K562 (cell line): ENCODE measurements at regions not wholly inside any gene's neighbourhood (a gene's known extent, or its start where the extent isn't known, plus 50 kb on each side); places are given as distances from the start of the nearest gene placed in this dataset.

Experiments used
- ATAC-seq: fragments of 200-7000 bp; cut with Tn5 transposase; 3 replicates; pipeline ENCODE4 v1.9.1; 2020; ENCODE audit warnings: moderate library complexity
- BruUV-seq: library from RNA; stranded (reverse); fragments of 400-500 nt; replicated peaks from 2 replicates; lab custom pipeline; 2021; lab: Mats Ljungman, UMichigan
- CTCF ChIA-PET: fragments of 300-600 bp; formaldehyde crosslinking; extraction: SDS; loops from one replicate; lab custom pipeline; 2021; ENCODE audit warnings: low intra/inter-chr PET ratio; lab: Yijun Ruan, JAX
- POLR2A ChIA-PET: fragments of 300-600, 350-650 bp; sonication (Branson Sonifier 250); formaldehyde crosslinking; extraction: SDS; loops from one replicate; lab custom pipeline; 2021; ENCODE audit warnings: antibody characterized with exemption, inconsistent platforms; lab: Yijun Ruan, JAX
- DNase-seq, 4 experiments: peaks; one replicate each; pipeline versions ENCODE4 v3.0.0 to v3.0.0-alpha.2; 2011 to 2018; ENCODE audit warnings: low spot score in 3 of 4, mixed read lengths in 3 of 4; ENCODE audit errors: extremely low read depth in 1 of 4
- FAIRE-seq: peaks from 2 replicates; lab custom pipeline; 2011; peaks lifted over from hg19 to GRCh38; lab: Jason Lieb, UNC
- H2AFZ ChIP-seq: 2 replicates; pipeline ENCODE4 v1.6.0; 2011; ENCODE audit warnings: low read depth, low read length, control low read depth, inconsistent platforms
- H3K27ac ChIP-seq: fragments of 200-600 bp; 3 replicates; pipeline ENCODE4 v1.8.0; 2011; ENCODE audit warnings: low read depth, mild to moderate bottlenecking, control low read depth, inconsistent platforms, low read length, moderate library complexity, mixed read lengths; ENCODE audit errors: extremely low read depth
- H3K27me3 ChIP-seq, 2 experiments: fragments of 300-600 bp in 1 of 2; 2 replicates in 1 of 2; 3 replicates in 1 of 2; pipeline versions ENCODE4 v1.6.0 to v1.8.0; 2011; ENCODE audit warnings: inconsistent platforms in 2 of 2, low read length in 2 of 2, mild to moderate bottlenecking in 1 of 2, mixed read lengths in 1 of 2, moderate library complexity in 1 of 2; ENCODE audit not compliant: control insufficient read depth in 2 of 2, insufficient read depth in 2 of 2
- H3K36me3 ChIP-seq: fragments of 300-600 bp; 3 replicates; pipeline ENCODE4 v1.8.0; 2011; ENCODE audit warnings: mild to moderate bottlenecking, low read length, inconsistent platforms; ENCODE audit not compliant: control insufficient read depth, insufficient read depth
- H3K4me1 ChIP-seq, 2 experiments: fragments of 200-600 bp in 1 of 2; replicated peaks in 1 of 2; 2 replicates in 1 of 2; 3 replicates in 1 of 2; pipeline versions ENCODE4 v1.5.1 to v1.8.0; 2011; ENCODE audit warnings: inconsistent platforms in 2 of 2, low read length in 2 of 2, mild to moderate bottlenecking in 1 of 2, mixed read lengths in 1 of 2, moderate library complexity in 1 of 2; ENCODE audit not compliant: control insufficient read depth in 2 of 2, insufficient read depth in 2 of 2
- H3K4me2 ChIP-seq: 2 replicates; pipeline ENCODE4 v1.6.1; 2011; ENCODE audit warnings: low read length, control low read depth, inconsistent platforms, mixed read lengths; ENCODE audit not compliant: insufficient read depth
- H3K4me3 ChIP-seq: fragments of 200-600 bp; sonication (generic), shearing (Covaris generic); 2 replicates; pipeline ENCODE4 v1.5.1; 2016; ENCODE audit warnings: control low read depth, inconsistent platforms
- H3K79me2 ChIP-seq: fragments of 200-600 bp; 3 replicates; pipeline ENCODE4 v1.8.0; 2011; ENCODE audit warnings: low read length, inconsistent platforms; ENCODE audit not compliant: control insufficient read depth, insufficient read depth
- H3K9ac ChIP-seq, 2 experiments: 2 replicates each; pipeline versions ENCODE4 v1.6.0 to v1.6.1; 2011; ENCODE audit warnings: low read depth in 2 of 2, low read length in 2 of 2, control low read depth in 1 of 2, inconsistent platforms in 1 of 2, mild to moderate bottlenecking in 1 of 2, mixed read lengths in 1 of 2; ENCODE audit not compliant: insufficient read depth in 1 of 2
- H3K9me1 ChIP-seq: one replicate; pipeline ENCODE4 v1.6.0; 2011; ENCODE audit warnings: inconsistent platforms, mild to moderate bottlenecking, low read length, moderate library complexity; ENCODE audit not compliant: control insufficient read depth, insufficient read depth
- H3K9me3 ChIP-seq: replicated peaks from 2 replicates; pipeline ENCODE4 v1.5.1; 2011; ENCODE audit warnings: low read depth, low read length, inconsistent platforms; ENCODE audit not compliant: control insufficient read depth, insufficient read depth
- H4K20me1 ChIP-seq: replicated peaks from 2 replicates; pipeline ENCODE4 v1.6.1; 2011; ENCODE audit warnings: low read length, inconsistent platforms, mixed read lengths; ENCODE audit not compliant: control insufficient read depth, insufficient read depth
- BRCA1 ChIP-seq, 2 experiments: fragments of 450-650 bp in 1 of 2; sonication (generic) in 1 of 2; formaldehyde crosslinking in 1 of 2; IDR thresholded peaks; 2 replicates each; pipeline versions ENCODE4 v1.5.0 to v1.6.1; 2017 to 2020; ENCODE audit warnings: mild to moderate bottlenecking in 1 of 2, missing genetic modification reagents in 1 of 2
- IFI16 ChIP-seq: fragments of 250-450 bp; sonication (Bioruptor Pico); IDR thresholded peaks from 2 replicates; pipeline ENCODE4 v2.1.2; 2022; ENCODE audit warnings: mild to moderate bottlenecking, inconsistent platforms
- IRF9 ChIP-seq: fragments of 450-650 bp; IDR thresholded peaks from 2 replicates; pipeline ENCODE4 v1.6.1; 2016; ENCODE audit warnings: missing biosample characterization, missing genetic modification characterization
- LARP7 ChIP-seq: fragments of 450-650 bp; IDR thresholded peaks from 2 replicates; pipeline ENCODE4 v1.6.1; 2016
- POLR3A ChIP-seq: IDR thresholded peaks from 2 replicates; pipeline ENCODE4 v1.6.1; 2011; ENCODE audit warnings: borderline replicate concordance, mild to moderate bottlenecking, moderate library complexity; ENCODE audit not compliant: insufficient read length, insufficient read depth; ENCODE audit errors: extremely low read depth
- TFE3 ChIP-seq: fragments of 450-650 bp; formaldehyde crosslinking; IDR thresholded peaks from 2 replicates; pipeline ENCODE4 v1.4.0; 2020; ENCODE audit warnings: mild to moderate bottlenecking, mixed read lengths
- ZBTB33 ChIP-seq: sonication (generic); formaldehyde crosslinking; IDR thresholded peaks from 2 replicates; pipeline ENCODE4 v1.8.1; 2023; ENCODE audit warnings: mild to moderate bottlenecking, missing genetic modification reagents
- ZNF263 ChIP-seq: sonication (generic); formaldehyde crosslinking; IDR thresholded peaks from 2 replicates; pipeline ENCODE4 v1.8.0; 2022; ENCODE audit warnings: mild to moderate bottlenecking, missing genetic modification reagents, borderline replicate concordance
- WGBS: fragments of 100-300 bp; shearing (Covaris generic); methylation state at CpG from one replicate; pipeline ENCODE4 v1.1.6; 2016; ENCODE audit warnings: low coverage, mixed read lengths; ENCODE audit not compliant: insufficient coverage; ENCODE audit errors: missing lambda C conversion rate; 5-methylcytosine and 5-hydroxymethylcytosine counted together
- in situ Hi-C: fragments of 300-500 bp; cut with MboI; formaldehyde crosslinking; loops from 4 replicates; pipeline ENCODE4 v1.15.0; 2018; ENCODE audit warnings: inconsistent platforms, mixed read lengths
- intact Hi-C: fragments of 100-400 bp; cut with micrococcal nuclease; formaldehyde crosslinking; loops from 2 replicates; pipeline ENCODE4 v1.14.2; 2022

GRCh38 chr4:162349395-162349794 lies 185.6 kb upstream of the FSTL5 start:
- intact Hi-C loops = no loop called here
- H4K20me1 ChIP-seq = no peaks in the 10 kb centered on the region
- H3K79me2 ChIP-seq = no peaks in the 10 kb centered on the region
- no peaks in the 10 kb centered on the region for H3K9me3 ChIP-seq
- no peak overlapping the region for H2AFZ ChIP-seq
- ChIA-PET CTCF (no interaction called here), POLR2A (no interaction called here)
- FAIRE-seq (no peak), ATAC-seq (no peak), DNase-seq (no peak)
- no TSS peak for BruUV-seq
- H3K9ac ChIP-seq = no peak overlapping the region
- H3K27ac ChIP-seq = no peak overlapping the region
- WGBS = no CpG with 5 or more reads among the region's 2 CpGs
- no peak overlapping the region for H3K4me3 ChIP-seq
- H3K4me1 ChIP-seq = no peaks in the 10 kb centered on the region
- H3K4me2 ChIP-seq = no peak overlapping the region
- no peaks in the 10 kb centered on the region for H3K9me1 ChIP-seq
- no peaks in the 10 kb centered on the region for H3K36me3 ChIP-seq
- H3K27me3 ChIP-seq = no peaks in the 10 kb centered on the region
- TF ChIP-seq ZNF263 (no peak), TFE3 (CRISPR knock-in tag) (no peak), ZBTB33 (CRISPR knock-in tag) (no peak), IRF9 (tag) (no peak), POLR3A (no peak), LARP7 (no peak), IFI16 (CRISPR knock-in tag) (no peak), BRCA1 (IDR thresholded peaks at IDR 0.05) (no peak), BRCA1 (CRISPR knock-in tag; IDR thresholded peaks at IDR 0.05) (no peak)
- TF ChIP-seq, all 486 proteins: peak for 0
- in situ Hi-C loops = no loop called here
